PFSK-1 (cell line): ENCODE measurements at regions not wholly inside any gene's neighbourhood (a gene's known extent, or its start where the extent isn't known, plus 50 kb on each side); places are given as distances from the start of the nearest gene placed in this dataset.

ENCODE experiments used
- FOXP2 ChIP-seq: optimal IDR thresholded peaks from 2 replicates; pipeline ENCODE3; 2011; ENCODE audit warnings: borderline replicate concordance, control low read depth, inconsistent platforms; ENCODE audit not compliant: insufficient read depth; ENCODE audit errors: extremely low read length, extremely low read depth
- POLR2AphosphoS5 ChIP-seq: IDR thresholded peaks from 2 replicates; pipeline ENCODE4 v1.6.1; 2012; ENCODE audit warnings: low read depth, mild to moderate bottlenecking, control low read depth, low read length, moderate library complexity
- SIN3A ChIP-seq: IDR thresholded peaks from 2 replicates; pipeline ENCODE4 v1.6.1; 2012; ENCODE audit warnings: mild to moderate bottlenecking, low read length, moderate library complexity, borderline replicate concordance; ENCODE audit not compliant: insufficient read depth
- TAF1 ChIP-seq: IDR thresholded peaks from 2 replicates; pipeline ENCODE4 v1.6.1; 2012; ENCODE audit warnings: low read length, control low read depth, borderline replicate concordance; ENCODE audit not compliant: insufficient read depth
- TF ChIP-seq, protein P1 (sequence below), 2 experiments: IDR thresholded peaks; 2 replicates each; pipeline versions ENCODE4 v1.6.1 to v1.8.0; 2011 to 2012; ENCODE audit warnings: low read depth in 2 of 2, low read length in 2 of 2, control low read depth in 1 of 2, inconsistent platforms in 1 of 2, mild to moderate bottlenecking in 1 of 2, moderate library complexity in 1 of 2; ENCODE audit not compliant: insufficient read depth in 1 of 2

DNA sequence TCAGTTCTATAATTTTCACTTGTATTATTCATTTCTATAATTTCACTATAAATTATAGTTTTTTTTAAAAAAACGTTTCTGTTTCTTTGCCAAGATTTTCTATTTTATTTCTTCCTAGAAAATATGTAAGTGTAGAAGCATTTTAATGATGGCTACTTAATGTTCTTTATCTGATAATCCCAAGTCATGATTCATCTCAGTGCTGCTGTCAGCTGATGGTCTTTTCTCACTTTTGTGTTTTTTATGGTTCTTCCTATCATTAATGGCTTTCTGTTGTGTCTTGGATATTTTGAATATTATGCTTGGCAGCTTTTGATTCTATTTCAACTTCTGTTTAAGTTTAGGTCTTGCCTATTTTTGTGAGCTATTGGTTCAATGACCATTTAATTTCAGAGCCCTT lies 268.6 kb downstream of the BAMBI start:
- TF ChIP-seq TAF1, result no peak
- TF ChIP-seq, protein P1, sequence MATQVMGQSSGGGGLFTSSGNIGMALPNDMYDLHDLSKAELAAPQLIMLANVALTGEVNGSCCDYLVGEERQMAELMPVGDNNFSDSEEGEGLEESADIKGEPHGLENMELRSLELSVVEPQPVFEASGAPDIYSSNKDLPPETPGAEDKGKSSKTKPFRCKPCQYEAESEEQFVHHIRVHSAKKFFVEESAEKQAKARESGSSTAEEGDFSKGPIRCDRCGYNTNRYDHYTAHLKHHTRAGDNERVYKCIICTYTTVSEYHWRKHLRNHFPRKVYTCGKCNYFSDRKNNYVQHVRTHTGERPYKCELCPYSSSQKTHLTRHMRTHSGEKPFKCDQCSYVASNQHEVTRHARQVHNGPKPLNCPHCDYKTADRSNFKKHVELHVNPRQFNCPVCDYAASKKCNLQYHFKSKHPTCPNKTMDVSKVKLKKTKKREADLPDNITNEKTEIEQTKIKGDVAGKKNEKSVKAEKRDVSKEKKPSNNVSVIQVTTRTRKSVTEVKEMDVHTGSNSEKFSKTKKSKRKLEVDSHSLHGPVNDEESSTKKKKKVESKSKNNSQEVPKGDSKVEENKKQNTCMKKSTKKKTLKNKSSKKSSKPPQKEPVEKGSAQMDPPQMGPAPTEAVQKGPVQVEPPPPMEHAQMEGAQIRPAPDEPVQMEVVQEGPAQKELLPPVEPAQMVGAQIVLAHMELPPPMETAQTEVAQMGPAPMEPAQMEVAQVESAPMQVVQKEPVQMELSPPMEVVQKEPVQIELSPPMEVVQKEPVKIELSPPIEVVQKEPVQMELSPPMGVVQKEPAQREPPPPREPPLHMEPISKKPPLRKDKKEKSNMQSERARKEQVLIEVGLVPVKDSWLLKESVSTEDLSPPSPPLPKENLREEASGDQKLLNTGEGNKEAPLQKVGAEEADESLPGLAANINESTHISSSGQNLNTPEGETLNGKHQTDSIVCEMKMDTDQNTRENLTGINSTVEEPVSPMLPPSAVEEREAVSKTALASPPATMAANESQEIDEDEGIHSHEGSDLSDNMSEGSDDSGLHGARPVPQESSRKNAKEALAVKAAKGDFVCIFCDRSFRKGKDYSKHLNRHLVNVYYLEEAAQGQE (IDR thresholded peaks at IDR 0.05; ENCODE audit: insufficient read depth in 1 of 2, low read depth in 2 of 2, low read length in 2 of 2), result no peak
- no peak for TF ChIP-seq POLR2AphosphoS5
- no peak for TF ChIP-seq SIN3A
- TF ChIP-seq FOXP2, result no peak

DNA sequence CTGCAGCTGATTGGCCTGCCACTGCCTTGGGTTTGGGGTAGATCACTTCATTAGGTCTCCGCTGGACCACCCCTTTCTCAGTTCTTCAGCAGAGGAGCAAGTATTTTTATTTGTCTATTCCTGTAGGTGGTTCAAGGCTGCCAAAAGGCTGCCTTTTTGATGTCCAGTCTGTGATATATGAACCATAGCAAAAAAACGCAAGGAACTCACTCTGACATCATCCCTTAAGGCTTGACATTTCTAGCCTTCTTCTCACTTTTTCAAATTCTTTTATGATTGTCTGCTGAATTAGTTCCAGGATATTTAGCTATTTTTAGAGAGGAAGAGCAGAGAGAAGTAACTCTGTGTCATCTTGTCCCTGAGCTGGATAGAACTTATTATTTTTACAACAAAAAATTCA lies 269.2 kb downstream of the BAMBI start:
- TF ChIP-seq FOXP2, result no peak
- TF ChIP-seq SIN3A, result no peak
- no peak for TF ChIP-seq TAF1

DNA sequence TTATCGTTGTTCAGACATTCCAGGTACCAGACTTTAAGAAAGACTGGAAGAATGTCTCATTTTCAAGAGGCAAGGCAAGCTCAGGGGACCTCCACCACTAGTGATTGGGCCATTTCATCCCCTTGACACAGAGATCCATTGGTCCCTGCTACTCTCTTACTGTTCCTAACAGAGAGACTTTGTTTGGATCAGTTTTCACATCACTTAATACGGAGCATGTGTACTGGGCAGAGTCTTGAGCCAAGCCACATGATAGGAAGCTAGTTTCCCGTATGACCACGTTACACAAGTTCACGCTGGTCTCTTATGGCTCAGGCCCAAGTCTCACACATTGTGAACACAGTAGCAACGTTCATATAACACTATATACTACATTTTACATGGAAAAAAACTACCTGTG lies 269.9 kb downstream of the BAMBI start:
- TF ChIP-seq SIN3A, result no peak
- TF ChIP-seq FOXP2, result no peak
- TF ChIP-seq TAF1, result no peak
- TF ChIP-seq, protein P1 (IDR thresholded peaks at IDR 0.05; ENCODE audit: insufficient read depth in 1 of 2, low read depth in 2 of 2, low read length in 2 of 2), result no peak
- TF ChIP-seq POLR2AphosphoS5, result no peak

DNA sequence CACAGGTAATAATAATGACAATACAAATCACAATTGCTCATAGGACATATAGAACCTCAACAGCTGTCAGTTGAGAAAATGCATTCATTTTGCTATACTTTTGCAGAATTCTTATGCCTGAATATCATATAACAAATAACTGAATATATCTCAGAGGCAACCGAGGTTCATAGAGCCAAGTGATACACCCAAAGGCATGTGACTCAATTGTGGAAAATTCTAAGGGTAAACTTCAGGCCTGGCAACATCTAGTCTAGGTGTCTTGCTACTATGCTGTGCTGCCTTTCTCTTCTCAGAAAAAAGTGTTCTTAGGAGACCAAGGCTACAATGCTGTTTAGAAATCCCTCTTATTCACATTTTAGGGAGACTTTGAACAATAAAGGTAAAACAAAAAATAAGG lies 270.7 kb downstream of the BAMBI start:
- TF ChIP-seq FOXP2, result no peak
- no peak for TF ChIP-seq POLR2AphosphoS5
- TF ChIP-seq TAF1, result no peak
- TF ChIP-seq SIN3A, result no peak
- TF ChIP-seq, protein P1 (IDR thresholded peaks at IDR 0.05; ENCODE audit: insufficient read depth in 1 of 2, low read depth in 2 of 2, low read length in 2 of 2), result no peak

DNA sequence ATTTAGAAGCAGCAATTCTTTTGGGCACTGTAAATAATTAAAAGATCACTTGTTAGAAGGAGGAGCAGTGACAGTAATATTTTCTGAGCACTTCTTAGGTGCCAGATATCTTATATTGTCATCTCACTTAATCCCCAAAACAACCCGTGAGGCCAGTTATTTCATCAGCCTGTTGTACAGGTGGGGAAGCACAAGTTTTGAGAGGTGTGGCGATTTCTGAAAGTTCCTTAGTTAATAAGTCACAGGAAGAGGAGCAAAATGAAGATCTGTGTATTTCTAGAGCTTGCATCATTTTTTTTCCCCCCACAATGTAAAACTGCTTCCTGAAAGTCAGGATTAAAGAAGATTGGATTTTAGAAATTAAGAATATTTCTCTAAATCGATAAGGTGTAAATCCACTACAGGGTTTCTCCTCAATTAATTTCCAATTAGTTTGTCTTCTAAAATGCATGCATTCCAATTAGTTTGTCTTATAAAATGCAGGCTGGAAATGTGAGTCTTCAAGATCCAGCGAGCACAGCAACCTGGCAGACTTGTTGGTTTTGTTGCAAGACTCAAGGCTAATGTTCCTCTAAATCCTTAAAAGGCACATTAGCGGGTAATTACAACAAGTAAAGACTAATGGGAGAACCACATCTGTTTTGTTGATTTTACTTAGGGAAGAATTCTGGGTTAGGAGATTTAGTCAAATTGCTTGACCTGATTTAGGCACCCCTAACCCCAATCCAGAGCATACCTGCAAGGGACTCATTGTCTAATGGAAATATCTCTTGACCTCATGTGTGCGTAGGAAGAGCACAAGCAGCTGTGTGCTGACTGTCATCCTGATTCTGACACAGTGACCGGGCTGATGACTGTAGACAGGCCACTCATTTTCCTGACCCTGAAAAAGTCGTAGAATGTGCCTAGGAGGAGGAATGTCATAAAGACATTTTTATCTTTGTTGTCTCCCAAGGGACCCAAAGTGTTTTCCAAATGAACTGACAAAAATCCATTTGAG lies 272.0 kb downstream of the BAMBI start:
- TF ChIP-seq FOXP2 (no peak), POLR2AphosphoS5 (no peak), SIN3A (no peak), TAF1 (no peak)
- TF ChIP-seq, protein P1 (IDR thresholded peaks at IDR 0.05; ENCODE audit: insufficient read depth in 1 of 2, low read depth in 2 of 2, low read length in 2 of 2), result no peak
